Endodermal cell (in vitro differentiated cells): ENCODE measurements at regions not wholly inside any gene's neighbourhood (a gene's known extent, or its start where the extent isn't known, plus 50 kb on each side); places are given as distances from the start of the nearest gene placed in this dataset.
"Not testable (repeated sequence)": the region's sequence is repeated elsewhere in the genome, so short reads cannot be mapped to it uniquely, and the experiment has no call there.

ENCODE experiments used
- DNase-seq: peaks from one replicate; pipeline ENCODE4 v3.0.0-alpha.2; 2017
- H3K27ac ChIP-seq: 2 replicates; pipeline ENCODE4 v1.5.1; 2013; ENCODE audit warnings: mild to moderate bottlenecking, low read depth, low read length, moderate library complexity
- H3K27me3 ChIP-seq: 2 replicates; pipeline ENCODE4 v1.6.1; 2013; ENCODE audit warnings: mild to moderate bottlenecking, low read length, moderate library complexity; ENCODE audit not compliant: insufficient read depth, control insufficient read depth, poor library complexity, severe bottlenecking
- H3K36me3 ChIP-seq: 2 replicates; pipeline ENCODE4 v1.7.0; 2013; ENCODE audit warnings: mild to moderate bottlenecking, low read length, moderate library complexity; ENCODE audit not compliant: control insufficient read depth, insufficient read depth
- H3K4me1 ChIP-seq: one replicate; pipeline ENCODE4 v1.7.0; 2013; ENCODE audit warnings: low read length; ENCODE audit not compliant: control insufficient read depth, insufficient read depth
- H3K4me3 ChIP-seq: 2 replicates; pipeline ENCODE4 v1.5.1; 2013; ENCODE audit warnings: mild to moderate bottlenecking, low read length, moderate library complexity
- H3K9ac ChIP-seq: 2 replicates; pipeline ENCODE4 v1.6.1; 2013; ENCODE audit warnings: mild to moderate bottlenecking, low read length, moderate library complexity; ENCODE audit not compliant: poor library complexity, severe bottlenecking; ENCODE audit errors: extremely low read depth
- H3K9me3 ChIP-seq: 2 replicates; pipeline ENCODE4 v1.6.1; 2013; ENCODE audit warnings: mild to moderate bottlenecking, low read length, moderate library complexity; ENCODE audit not compliant: control insufficient read depth
- H3K27ac Mint-ChIP-seq: 2 replicates; pipeline ENCODE4 v1.8.0; 2020; ENCODE audit warnings: mixed read lengths
- H3K27me3 Mint-ChIP-seq: 2 replicates; pipeline ENCODE4 v1.8.0; 2021; ENCODE audit warnings: mild to moderate bottlenecking, mixed read lengths; ENCODE audit not compliant: insufficient read depth
- H3K36me3 Mint-ChIP-seq: 2 replicates; pipeline ENCODE4 v1.8.0; 2020; ENCODE audit warnings: low read depth, mixed read lengths
- H3K4me1 Mint-ChIP-seq: 2 replicates; pipeline ENCODE4 v1.8.0; 2020; ENCODE audit warnings: mixed read lengths
- H3K4me3 Mint-ChIP-seq: 2 replicates; pipeline ENCODE4 v1.8.0; 2020; ENCODE audit warnings: mild to moderate bottlenecking, moderate library complexity, mixed read lengths
- H3K9me3 Mint-ChIP-seq: 2 replicates; pipeline ENCODE4 v1.8.0; 2020; ENCODE audit warnings: mild to moderate bottlenecking, mixed read lengths
- CTCF ChIP-seq: fragments of 200-600 bp; sonication (generic); conservative IDR thresholded peaks from 2 replicates; pipeline ENCODE4 v1.5.0; 2021; ENCODE audit warnings: antibody characterized with exemption, mild to moderate bottlenecking
- WGBS, 2 experiments: methylation state at CpG; one replicate each; pipeline versions ENCODE4 v1.1.5 to v1.1.7; 2013; ENCODE audit warnings: missing lambda C conversion rate in 2 of 2, mixed read lengths in 1 of 2; ENCODE audit not compliant: insufficient coverage in 1 of 2, insufficient read length in 1 of 2; 5-methylcytosine and 5-hydroxymethylcytosine counted together

- peaks cover 53% of the 10 kb centered on the region for H3K36me3 Mint-ChIP-seq
- DNase-seq, result no peak
Observed at GRCh38 chr5:101244621-101245020, 341.5 kb upstream of the ST8SIA4 start.

GRCh38 chr5:101212942-101213514, 309.9 kb upstream of the ST8SIA4 start:
- 78 to 80% methylated on average over 8 to 10 of the region's 10 CpGs for WGBS, 2 experiments
- H3K9me3 Mint-ChIP-seq, result peaks cover 20% of the 10 kb centered on the region
- Histone ChIP-seq H3K27ac (no peak overlapping the region), H3K9me3 (peaks cover 22% of the 10 kb centered on the region), H3K4me3 (no peak overlapping the region), H3K27me3 (no peaks in the 10 kb centered on the region), H3K9ac (no peak overlapping the region), H3K36me3 (no peaks in the 10 kb centered on the region), H3K4me1 (no peaks in the 10 kb centered on the region)
- H3K27me3 Mint-ChIP-seq, result no peaks in the 10 kb centered on the region
- peaks cover 15% of the 10 kb centered on the region for H3K4me1 Mint-ChIP-seq
- peaks cover 20% of the 10 kb centered on the region for H3K36me3 Mint-ChIP-seq
- H3K27ac Mint-ChIP-seq, result no peak overlapping the region
- TF ChIP-seq CTCF, result no peak
- no peak overlapping the region for H3K4me3 Mint-ChIP-seq
- DNase-seq, result peak; percentile 61

More at GRCh38 chr5:101244621-101245020, 341.5 kb upstream of the ST8SIA4 start:
- Histone ChIP-seq H3K27ac (no peak overlapping the region), H3K4me3 (no peak overlapping the region), H3K9ac (no peak overlapping the region), H3K9me3 (peaks cover 13% of the 10 kb centered on the region), H3K36me3 (peaks cover 7% of the 10 kb centered on the region), H3K27me3 (no peaks in the 10 kb centered on the region), H3K4me1 (no peaks in the 10 kb centered on the region)
- 100% methylated on average over 1 of the region's 1 CpG; no CpG with 5 or more reads in 1 of the 2 experiments for WGBS, 2 experiments
- H3K27me3 Mint-ChIP-seq, result no peaks in the 10 kb centered on the region
- TF ChIP-seq CTCF, result no peak
- no peak overlapping the region for H3K4me3 Mint-ChIP-seq
- peaks cover 5% of the 10 kb centered on the region for H3K9me3 Mint-ChIP-seq
- H3K4me1 Mint-ChIP-seq, result no peaks in the 10 kb centered on the region
- H3K27ac Mint-ChIP-seq, result no peak overlapping the region

GRCh38 chr5:101206534-101206933, 303.5 kb upstream of the ST8SIA4 start:
- no peak for TF ChIP-seq CTCF
- H3K27me3 Mint-ChIP-seq, result peaks cover 8% of the 10 kb centered on the region
- H3K4me1 Mint-ChIP-seq, result peaks cover 3% of the 10 kb centered on the region
- no peaks in the 10 kb centered on the region for H3K36me3 ChIP-seq
- H3K9me3 ChIP-seq, result peaks cover 28% of the 10 kb centered on the region
- no peaks in the 10 kb centered on the region for H3K4me1 ChIP-seq
- H3K4me3 Mint-ChIP-seq, result no peak overlapping the region
- no peak overlapping the region for H3K9ac ChIP-seq
- H3K36me3 Mint-ChIP-seq, result peaks cover 42% of the 10 kb centered on the region
- no peak for DNase-seq
- H3K4me3 ChIP-seq, result no peak overlapping the region
- peaks cover 32% of the 10 kb centered on the region for H3K27me3 ChIP-seq
- H3K9me3 Mint-ChIP-seq, result peaks cover 25% of the 10 kb centered on the region
- H3K27ac ChIP-seq, result no peak overlapping the region
- no peak overlapping the region for H3K27ac Mint-ChIP-seq

DNA sequence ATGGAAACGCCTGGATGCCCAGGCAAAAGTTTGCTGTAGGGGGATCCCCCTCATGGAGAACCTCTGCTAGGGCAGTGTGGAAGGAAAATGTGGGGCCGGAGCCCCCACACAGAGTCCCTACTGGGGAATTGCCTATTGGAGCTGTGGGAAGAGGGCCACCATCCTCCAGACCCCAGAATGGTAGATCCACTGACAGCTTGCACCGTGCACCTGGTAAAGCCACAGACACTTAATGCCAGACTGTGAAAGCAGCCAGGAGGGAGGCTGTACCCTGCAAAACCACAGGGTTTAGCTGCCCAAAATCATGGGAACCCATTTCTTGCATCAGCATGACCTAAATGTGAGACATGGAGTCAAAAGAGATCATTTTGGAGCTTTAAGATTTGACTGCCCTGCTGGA, 302.0 kb upstream of the ST8SIA4 start:
- peaks cover 47% of the 10 kb centered on the region for H3K27me3 ChIP-seq
- H3K4me3 Mint-ChIP-seq, DNase-seq, H3K27ac Mint-ChIP-seq, H3K4me1 ChIP-seq, H3K4me3 ChIP-seq, H3K36me3 ChIP-seq, H3K9ac ChIP-seq, H3K27ac ChIP-seq, H3K4me1 Mint-ChIP-seq: not testable (repeated sequence)
- Mint-ChIP-seq H3K27me3 (peaks cover 17% of the 10 kb centered on the region), H3K36me3 (peaks cover 40% of the 10 kb centered on the region), H3K9me3 (peaks cover 23% of the 10 kb centered on the region)
- peaks cover 27% of the 10 kb centered on the region for H3K9me3 ChIP-seq
- WGBS, 2 experiments, result 94 to 100% methylated on average over 1 to 3 of the region's 3 CpGs

- H3K4me1 ChIP-seq, H3K4me1 Mint-ChIP-seq, H3K36me3 ChIP-seq, H3K9ac ChIP-seq, H3K27ac ChIP-seq, H3K27me3 Mint-ChIP-seq, H3K27ac Mint-ChIP-seq, H3K4me3 Mint-ChIP-seq, H3K4me3 ChIP-seq, H3K27me3 ChIP-seq: not testable (repeated sequence)
- H3K9me3 Mint-ChIP-seq, result peaks cover 26% of the 10 kb centered on the region
- H3K36me3 Mint-ChIP-seq, result peaks cover 27% of the 10 kb centered on the region
- peak; percentile 70 for DNase-seq
- H3K9me3 ChIP-seq, result peaks cover 36% of the 10 kb centered on the region
- WGBS, 2 experiments, result 76 to 86% methylated on average over 6 to 10 of the region's 10 CpGs
Observed at GRCh38 chr5:101180365-101180764, 277.3 kb upstream of the ST8SIA4 start.
